ENCODE measurements at regions not wholly inside any gene's neighbourhood (a gene's known extent, or its start where the extent isn't known, plus 50 kb on each side); places are given as distances from the start of the nearest gene placed in this dataset.
A peak's percentile ranks its signal among the peaks of the same experiment; 100 is the strongest.

- Histone ChIP-seq H3K27ac (no peak overlapping the region), H3K27me3 (peaks cover 0 to 45% (median 0%) of the 10 kb centered on the region in 4 donors), H3K36me3 (no peaks in the 10 kb centered on the region), H3K4me3 (peak overlapping the region in 1 of 4 donors; percentile 37), H3K4me1 (peaks cover 0 to 9% (median 0%) of the 10 kb centered on the region in 3 donors), H3K9me3 (no peaks in the 10 kb centered on the region)
- WGBS, 2 donors = 20 to 27% methylated on average over 19 to 24 of the region's 42 CpGs
- intact Hi-C loops (cut with DNase I) = no loop called here
- DNase-seq = no peak
- TF ChIP-seq POLR2A (IDR thresholded peaks at IDR 0.05) (no peak), CTCF (IDR thresholded peaks at IDR 0.05) (no peak)
Observed at GRCh38 chr9:89234205-89235067, 55.8 kb upstream of the SHC3 start.

DNA sequence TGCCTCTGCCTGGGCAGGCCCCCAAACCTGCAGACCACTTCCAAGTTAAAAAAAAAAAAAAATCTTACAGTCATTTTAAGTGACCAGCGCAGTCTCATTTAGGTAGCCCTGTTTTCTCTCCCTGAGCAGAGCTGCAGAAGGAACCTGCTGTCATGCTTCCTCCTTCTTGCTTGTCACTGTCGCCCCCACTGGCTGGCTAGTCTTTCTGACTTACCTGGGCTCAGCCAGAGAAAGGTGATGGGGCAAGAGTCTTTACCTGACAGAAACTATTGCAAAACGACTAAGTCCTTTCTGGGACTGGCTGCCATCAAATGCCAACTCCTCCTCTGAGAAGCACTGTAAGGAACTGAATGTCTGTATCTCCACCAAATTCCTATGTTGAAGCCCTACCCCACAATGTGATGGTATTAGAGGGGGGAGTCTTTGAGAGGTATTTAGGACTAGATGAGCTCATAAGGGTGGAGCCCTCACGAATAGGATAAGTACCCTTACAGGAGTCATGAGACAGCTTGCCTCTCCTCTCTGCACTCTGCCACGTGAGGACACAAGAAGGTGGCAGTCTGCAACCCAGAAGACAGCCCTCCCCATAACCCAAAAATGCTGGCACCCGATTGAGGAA, 58.4 kb upstream of the SHC3 start:
- intact Hi-C loops (cut with DNase I) = no loop called here
- no peak overlapping the region for H3K27ac ChIP-seq
- no peak for DNase-seq
- peaks cover 0 to 38% (median 0%) of the 10 kb centered on the region in 4 donors for H3K27me3 ChIP-seq
- TF ChIP-seq CTCF (IDR thresholded peaks at IDR 0.05) (no peak), POLR2A (IDR thresholded peaks at IDR 0.05) (no peak)
- H3K9me3 ChIP-seq = no peaks in the 10 kb centered on the region
- WGBS, 2 donors = 59 to 66% methylated on average over 5 of the region's 6 CpGs
- H3K4me1 ChIP-seq = peaks cover 0 to 9% (median 0%) of the 10 kb centered on the region in 3 donors
- no peaks in the 10 kb centered on the region for H3K36me3 ChIP-seq
- no peak overlapping the region for H3K4me3 ChIP-seq

DNA sequence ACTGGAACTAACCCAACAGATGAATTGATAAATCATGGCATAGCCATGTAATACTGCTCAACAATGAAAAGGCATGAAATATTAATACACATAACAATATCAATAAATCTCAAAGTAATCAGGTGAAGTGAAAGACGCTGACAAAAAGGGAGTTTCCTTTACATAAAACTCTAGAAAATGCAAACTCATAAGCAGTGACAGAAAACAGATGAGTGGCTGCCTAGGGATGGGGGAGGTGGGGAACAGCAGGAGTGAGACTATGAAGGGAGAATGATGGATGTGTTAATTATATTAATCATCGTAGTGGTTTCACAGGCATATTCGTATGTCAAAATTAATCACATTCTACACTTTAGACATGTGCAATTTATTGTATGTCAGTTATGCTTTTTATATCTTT, 59.8 kb upstream of the SHC3 start:
- H3K4me1 ChIP-seq = peaks cover 0 to 9% (median 0%) of the 10 kb centered on the region in 3 donors
- intact Hi-C loops (cut with DNase I) = no loop called here
- no peak for TF ChIP-seq POLR2A (IDR thresholded peaks at IDR 0.05)
- no peak for TF ChIP-seq CTCF (IDR thresholded peaks at IDR 0.05)
- H3K4me3 ChIP-seq = no peak overlapping the region
- DNase-seq = no peak
- no peaks in the 10 kb centered on the region for H3K9me3 ChIP-seq
- 64 to 75% methylated on average over 3 of the region's 3 CpGs for WGBS, 2 donors
- H3K27me3 ChIP-seq = peaks cover 0 to 27% (median 0%) of the 10 kb centered on the region in 4 donors
- H3K27ac ChIP-seq = no peak overlapping the region
- no peaks in the 10 kb centered on the region for H3K36me3 ChIP-seq

DNA sequence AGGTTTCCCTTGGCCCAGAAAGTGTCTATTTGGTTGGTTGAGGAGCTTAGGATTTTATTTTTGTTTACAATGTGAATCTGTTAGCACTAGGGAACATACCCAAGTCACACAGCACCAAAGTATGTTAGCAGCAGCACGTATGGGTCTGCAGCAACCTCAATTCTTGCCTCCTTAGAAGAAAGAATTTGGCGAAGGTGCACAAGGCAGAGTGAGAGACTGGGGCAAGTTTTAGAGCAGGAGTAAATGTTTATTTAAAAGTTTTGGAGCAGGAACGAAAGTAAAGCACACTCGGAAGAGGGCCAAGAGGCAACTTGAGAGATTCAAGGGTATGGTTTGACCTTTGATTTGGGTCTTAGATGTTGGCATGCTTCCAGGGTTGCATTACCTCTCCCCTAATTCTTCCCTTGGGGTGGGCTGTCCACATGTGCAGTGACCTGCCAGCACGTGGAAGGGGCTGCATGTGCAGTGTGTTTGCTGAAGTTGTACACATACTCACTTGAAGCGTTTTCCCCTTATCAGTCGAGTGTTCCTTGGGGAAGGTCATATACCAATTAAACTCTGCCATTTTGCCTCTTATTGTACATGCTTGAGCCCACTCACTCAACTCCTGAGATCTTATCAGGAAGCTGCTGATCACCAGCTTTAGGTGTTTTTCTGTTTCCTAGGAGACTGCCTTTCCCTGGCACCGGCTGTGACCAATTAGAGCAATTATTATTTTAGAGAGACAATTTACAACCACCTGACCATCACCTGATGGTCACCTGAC, 64.9 kb upstream of the SHC3 start:
- H3K9me3 ChIP-seq = no peaks in the 10 kb centered on the region
- no peaks in the 10 kb centered on the region for H3K36me3 ChIP-seq
- no peaks in the 10 kb centered on the region for H3K27me3 ChIP-seq
- WGBS, 2 donors = 72 to 74% methylated on average over 7 to 8 of the region's 8 CpGs
- TF ChIP-seq POLR2A (IDR thresholded peaks at IDR 0.05) (no peak), CTCF (IDR thresholded peaks at IDR 0.05) (no peak)
- no peak overlapping the region for H3K27ac ChIP-seq
- intact Hi-C loops (cut with DNase I) = no loop called here
- no peak for DNase-seq
- no peaks in the 10 kb centered on the region for H3K4me1 ChIP-seq
- H3K4me3 ChIP-seq = no peak overlapping the region

GRCh38 chr9:89246840-89247239, 64.2 kb upstream of the CKS2 start:
- TF ChIP-seq CTCF (IDR thresholded peaks at IDR 0.05) (no peak), POLR2A (IDR thresholded peaks at IDR 0.05) (no peak)
- no peak for DNase-seq
- H3K4me3 ChIP-seq = no peak overlapping the region
- no peak overlapping the region for H3K27ac ChIP-seq
- WGBS, 2 donors = 90 to 94% methylated on average over 5 of the region's 5 CpGs
- intact Hi-C loops (cut with DNase I) = no loop called here
- H3K36me3 ChIP-seq = no peaks in the 10 kb centered on the region
- no peaks in the 10 kb centered on the region for H3K27me3 ChIP-seq
- H3K4me1 ChIP-seq = no peaks in the 10 kb centered on the region
- no peaks in the 10 kb centered on the region for H3K9me3 ChIP-seq
